Transverse colon (tissue), 4 donors: ENCODE measurements at regions not wholly inside any gene's neighbourhood (a gene's known extent, or its start where the extent isn't known, plus 50 kb on each side); places are given as distances from the start of the nearest gene placed in this dataset.

Source experiments
- DNase-seq: peaks from one replicate; pipeline ENCODE4 v3.0.0-alpha.2; 2019
- H3K27ac ChIP-seq, 4 donors: fragments of 200-600 bp; sonication (generic); 2 replicates each; pipeline ENCODE4 v1.5.1; 2016 to 2018; ENCODE audit warnings: inconsistent platforms in 4 of 4
- H3K27me3 ChIP-seq: fragments of 200-600 bp; sonication (generic); 2 replicates; pipeline ENCODE4 v1.5.1; 2017; ENCODE audit warnings: inconsistent platforms
- H3K36me3 ChIP-seq, 4 donors: fragments of 200-600 bp; sonication (generic); 2 replicates each; pipeline ENCODE4 v1.5.1; 2017 to 2019; ENCODE audit warnings: inconsistent platforms in 4 of 4
- H3K4me1 ChIP-seq, 4 donors: fragments of 200-600 bp; sonication (generic); 2 replicates each; pipeline ENCODE4 v1.5.1; 2017 to 2020; ENCODE audit warnings: inconsistent platforms in 4 of 4
- H3K4me3 ChIP-seq, 4 donors: fragments of 200-600 bp; sonication (generic); 1 replicate in 1 of 4; 2 replicates in 3 of 4; pipeline versions ENCODE4 v1.5.1 to v1.6.1; 2017 to 2019; ENCODE audit warnings: inconsistent platforms in 4 of 4
- H3K9me3 ChIP-seq, 2 donors: fragments of 200-600 bp; sonication (generic); 2 replicates each; pipeline ENCODE4 v1.5.1; 2017 to 2019; ENCODE audit warnings: inconsistent platforms in 2 of 2
- EP300 ChIP-seq: sonication (generic); formaldehyde crosslinking; IDR thresholded peaks from one replicate; pipeline ENCODE4 v1.6.1; 2017; ENCODE audit warnings: antibody characterized with exemption, low read depth
- POLR2A ChIP-seq: fragments of 450-650 bp; IDR thresholded peaks from one replicate; pipeline ENCODE4 v1.6.1; 2016; ENCODE audit warnings: antibody characterized with exemption, mild to moderate bottlenecking, moderate library complexity
- POLR2AphosphoS5 ChIP-seq, 3 donors: sonication (generic); formaldehyde crosslinking; IDR thresholded peaks; one replicate each; pipeline ENCODE4 v1.6.1; 2016; ENCODE audit warnings: antibody characterized with exemption in 3 of 3
- WGBS, 2 donors: methylation state at CpG; one replicate each; pipeline ENCODE4 v1.1.5; 2018; ENCODE audit warnings: low coverage in 1 of 2; 5-methylcytosine and 5-hydroxymethylcytosine counted together
- in situ Hi-C, 4 donors: fragments of 200-750 bp; cut with MboI; loops; one replicate each; pipeline versions ENCODE4 v1.15.0 to v1.15.1; 2017; ENCODE audit warnings: low sequenced_read_pairs in 3 of 4, low pct_ligation_motif_present in 1 of 4, low pct_unique_long_range_greater_than_20kb in 1 of 4
- intact Hi-C: fragments of 100-400 bp; cut with DNase I; formaldehyde crosslinking; loops from one replicate; pipeline ENCODE4 v1.15.1; 2023; ENCODE audit warnings: low total_unique reads
- TF ChIP-seq, protein P1 (sequence below), 5 experiments: fragments of 200-600 bp in 3 of 5; fragments of 450-650 bp in 2 of 5; sonication (generic) in 3 of 5; IDR thresholded peaks; 1 replicate in 2 of 5; 2 replicates in 3 of 5; pipeline ENCODE4 v1.5.1; 2016 to 2017; ENCODE audit warnings: antibody characterized with exemption in 5 of 5, inconsistent platforms in 3 of 5, mild to moderate bottlenecking in 2 of 5, moderate library complexity in 1 of 5

DNA sequence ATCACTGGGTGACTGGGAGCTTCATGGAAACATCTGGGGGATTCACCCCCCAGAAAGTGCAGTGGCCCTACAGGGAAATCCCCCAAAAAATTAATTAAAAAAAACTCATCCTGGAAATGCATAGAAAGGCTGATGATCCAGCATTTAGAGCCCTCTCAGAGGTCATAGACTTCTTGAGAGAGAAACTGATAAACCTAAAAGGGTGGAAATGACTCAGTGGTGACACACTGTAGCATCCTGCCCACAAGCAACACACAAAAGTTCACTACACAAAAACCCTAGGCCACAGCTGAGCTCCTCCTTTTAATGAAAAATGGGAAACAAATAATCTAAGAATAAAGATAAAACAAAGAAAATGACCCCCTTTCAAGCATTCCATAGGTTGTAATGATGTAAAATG, 911.5 kb downstream of the GLUD2 start:
- Histone ChIP-seq H3K36me3 (no peaks in the 10 kb centered on the region), H3K4me1 (no peaks in the 10 kb centered on the region), H3K27me3 (no peaks in the 10 kb centered on the region), H3K4me3 (no peak overlapping the region), H3K27ac (no peak overlapping the region), H3K9me3 (no peaks in the 10 kb centered on the region)
- in situ Hi-C loops (no loop called here), intact Hi-C loops (no loop called here)
- TF ChIP-seq POLR2A: no peak
- TF ChIP-seq EP300: no peak
- TF ChIP-seq, protein P1, sequence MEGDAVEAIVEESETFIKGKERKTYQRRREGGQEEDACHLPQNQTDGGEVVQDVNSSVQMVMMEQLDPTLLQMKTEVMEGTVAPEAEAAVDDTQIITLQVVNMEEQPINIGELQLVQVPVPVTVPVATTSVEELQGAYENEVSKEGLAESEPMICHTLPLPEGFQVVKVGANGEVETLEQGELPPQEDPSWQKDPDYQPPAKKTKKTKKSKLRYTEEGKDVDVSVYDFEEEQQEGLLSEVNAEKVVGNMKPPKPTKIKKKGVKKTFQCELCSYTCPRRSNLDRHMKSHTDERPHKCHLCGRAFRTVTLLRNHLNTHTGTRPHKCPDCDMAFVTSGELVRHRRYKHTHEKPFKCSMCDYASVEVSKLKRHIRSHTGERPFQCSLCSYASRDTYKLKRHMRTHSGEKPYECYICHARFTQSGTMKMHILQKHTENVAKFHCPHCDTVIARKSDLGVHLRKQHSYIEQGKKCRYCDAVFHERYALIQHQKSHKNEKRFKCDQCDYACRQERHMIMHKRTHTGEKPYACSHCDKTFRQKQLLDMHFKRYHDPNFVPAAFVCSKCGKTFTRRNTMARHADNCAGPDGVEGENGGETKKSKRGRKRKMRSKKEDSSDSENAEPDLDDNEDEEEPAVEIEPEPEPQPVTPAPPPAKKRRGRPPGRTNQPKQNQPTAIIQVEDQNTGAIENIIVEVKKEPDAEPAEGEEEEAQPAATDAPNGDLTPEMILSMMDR (IDR thresholded peaks at IDR 0.05): no peak
- TF ChIP-seq POLR2AphosphoS5 (IDR thresholded peaks at IDR 0.05): no peak
- DNase-seq: no peak

DNA sequence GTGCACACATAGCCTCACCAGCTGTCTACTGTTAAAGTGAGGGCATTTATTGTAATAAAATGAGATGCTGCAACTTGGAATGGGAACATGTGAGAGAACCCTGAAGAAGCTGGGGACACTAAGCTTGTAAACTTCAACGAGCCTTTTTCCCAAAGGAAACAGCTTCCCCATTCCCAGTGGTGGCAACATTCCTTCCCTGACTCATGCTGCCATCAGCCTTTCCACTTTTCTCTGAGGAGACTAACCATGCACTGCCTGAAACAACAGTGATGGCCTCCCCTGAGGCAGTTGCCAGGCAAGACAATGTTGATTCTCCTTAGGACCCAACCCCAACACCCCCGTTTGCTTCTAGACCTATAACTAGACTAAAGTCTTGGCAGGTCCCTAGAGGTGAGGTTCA, 928.3 kb downstream of the GLUD2 start:
- in situ Hi-C loops: no loop called here
- WGBS, 2 donors: 73% methylated on average over 2 of the region's 2 CpGs; no CpG with 5 or more reads in 1 of the 2 donors
- Histone ChIP-seq H3K4me1 (no peaks in the 10 kb centered on the region), H3K9me3 (no peaks in the 10 kb centered on the region), H3K4me3 (no peak overlapping the region), H3K27me3 (no peaks in the 10 kb centered on the region), H3K36me3 (no peaks in the 10 kb centered on the region), H3K27ac (no peak overlapping the region)
- intact Hi-C loops: no loop called here
- no peak for DNase-seq
- TF ChIP-seq, protein P1 (IDR thresholded peaks at IDR 0.05): no peak

- WGBS, 2 donors: 73 to 80% methylated on average over 1 of the region's 1 CpG
- Histone ChIP-seq H3K9me3 (no peaks in the 10 kb centered on the region), H3K4me3 (no peak overlapping the region), H3K36me3 (no peaks in the 10 kb centered on the region), H3K27me3 (no peaks in the 10 kb centered on the region), H3K27ac (no peak overlapping the region), H3K4me1 (no peaks in the 10 kb centered on the region)
- TF ChIP-seq, protein P1 (IDR thresholded peaks at IDR 0.05): no peak
- TF ChIP-seq EP300 (no peak), POLR2A (no peak), POLR2AphosphoS5 (IDR thresholded peaks at IDR 0.05) (no peak)
- DNase-seq: no peak
- intact Hi-C loops: no loop called here
- in situ Hi-C loops: no loop called here
These were observed 939.8 kb downstream of the GLUD2 start for GRCh38 chrX:121987163-121987562.

DNA sequence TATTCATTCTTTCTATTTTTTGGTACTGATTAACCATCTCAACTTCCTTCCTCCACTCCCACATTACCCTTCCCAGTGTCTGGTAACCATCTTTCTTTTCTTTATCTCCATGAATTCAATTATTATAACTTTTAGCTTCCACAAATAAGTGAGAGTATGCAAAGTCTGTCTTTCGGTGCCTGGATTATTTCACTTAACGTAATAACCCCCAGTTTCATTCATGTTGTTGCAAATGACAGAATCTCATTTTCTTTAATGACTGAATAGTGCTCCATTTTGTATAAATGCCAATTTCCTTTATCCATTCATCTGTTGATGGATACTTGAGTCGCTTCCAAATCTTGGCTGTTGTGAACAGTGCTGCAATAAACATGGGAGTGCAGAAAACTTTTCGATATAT, 940.4 kb downstream of the GLUD2 start:
- DNase-seq: no peak
- no peak overlapping the region for H3K4me3 ChIP-seq
- H3K9me3 ChIP-seq: no peaks in the 10 kb centered on the region
- no peak for TF ChIP-seq POLR2AphosphoS5 (IDR thresholded peaks at IDR 0.05)
- TF ChIP-seq, protein P1 (IDR thresholded peaks at IDR 0.05): no peak
- TF ChIP-seq EP300: no peak
- no peak for TF ChIP-seq POLR2A
- no peak overlapping the region for H3K27ac ChIP-seq
- H3K36me3 ChIP-seq: no peaks in the 10 kb centered on the region
- 80 to 85% methylated on average over 1 to 4 of the region's 4 CpGs for WGBS, 2 donors
- in situ Hi-C loops: no loop called here
- intact Hi-C loops: no loop called here
- H3K4me1 ChIP-seq: no peaks in the 10 kb centered on the region
- no peaks in the 10 kb centered on the region for H3K27me3 ChIP-seq
